Central memory CD8-positive, alpha-beta T cell (primary cell): ENCODE measurements at regions not wholly inside any gene's neighbourhood (a gene's known extent, or its start where the extent isn't known, plus 50 kb on each side); places are given as distances from the start of the nearest gene placed in this dataset.

Experiments used
- ATAC-seq: fragments of 150-1000 bp; cut with Tn5 transposase; replicated peaks from 2 replicates; pipeline ENCODE4 v1.10.0; 2022; ENCODE audit warnings: mild to moderate bottlenecking, moderate FRiP score, moderate number of reproducible peaks; ENCODE audit not compliant: poor library complexity, severe bottlenecking; ENCODE audit errors: extremely low read depth
- DNase-seq, 2 donors: peaks; one replicate each; pipeline ENCODE4 v3.0.0; 2021; ENCODE audit warnings: low spot score in 2 of 2
- H3K27ac Mint-ChIP-seq: one replicate; pipeline ENCODE4 v1.8.0; 2022; ENCODE audit warnings: low read depth, mild to moderate bottlenecking, moderate library complexity, mixed read lengths
- H3K27me3 Mint-ChIP-seq: one replicate; pipeline ENCODE4 v1.8.0; 2022; ENCODE audit warnings: mixed read lengths
- H3K36me3 Mint-ChIP-seq: one replicate; pipeline ENCODE4 v1.8.0; 2022; ENCODE audit warnings: mild to moderate bottlenecking, moderate library complexity, mixed read lengths; ENCODE audit not compliant: insufficient read depth
- H3K4me1 Mint-ChIP-seq: one replicate; pipeline ENCODE4 v1.8.0; 2022; ENCODE audit warnings: mixed read lengths
- H3K4me3 Mint-ChIP-seq: one replicate; pipeline ENCODE4 v1.8.0; 2022; ENCODE audit warnings: mild to moderate bottlenecking, moderate library complexity, mixed read lengths
- H3K9me3 Mint-ChIP-seq: one replicate; pipeline ENCODE4 v1.8.0; 2022; ENCODE audit warnings: mixed read lengths

GRCh38 chr20:59376109-59376841 lies 75.9 kb downstream of the EDN3 start:
- Mint-ChIP-seq H3K9me3 (no peaks in the 10 kb centered on the region), H3K27me3 (peaks cover 67% of the 10 kb centered on the region), H3K4me3 (no peak overlapping the region), H3K27ac (no peak overlapping the region), H3K36me3 (peaks cover 2% of the 10 kb centered on the region), H3K4me1 (no peaks in the 10 kb centered on the region)
- no peak for DNase-seq
- no peak for ATAC-seq

- Mint-ChIP-seq H3K27ac (no peak overlapping the region), H3K36me3 (peaks cover 2% of the 10 kb centered on the region), H3K27me3 (peaks cover 61% of the 10 kb centered on the region), H3K4me3 (no peak overlapping the region), H3K4me1 (no peaks in the 10 kb centered on the region), H3K9me3 (no peaks in the 10 kb centered on the region)
- ATAC-seq = no peak
- no peak for DNase-seq
Observed at GRCh38 chr20:59376998-59377397, 76.6 kb downstream of the EDN3 start.

GRCh38 chr20:59377842-59378241 lies 77.4 kb downstream of the EDN3 start:
- Mint-ChIP-seq H3K4me1 (no peaks in the 10 kb centered on the region), H3K27ac (no peak overlapping the region), H3K27me3 (peaks cover 53% of the 10 kb centered on the region), H3K9me3 (no peaks in the 10 kb centered on the region), H3K4me3 (no peak overlapping the region), H3K36me3 (peaks cover 2% of the 10 kb centered on the region)
- DNase-seq = no peak
- no peak for ATAC-seq

GRCh38 chr20:59378396-59378795 lies 78.0 kb downstream of the EDN3 start:
- Mint-ChIP-seq H3K9me3 (no peaks in the 10 kb centered on the region), H3K36me3 (peaks cover 2% of the 10 kb centered on the region), H3K27me3 (peaks cover 47% of the 10 kb centered on the region), H3K27ac (no peak overlapping the region), H3K4me3 (no peak overlapping the region), H3K4me1 (no peaks in the 10 kb centered on the region)
- no peak for DNase-seq
- ATAC-seq = no peak

GRCh38 chr20:59378966-59379365 lies 78.6 kb downstream of the EDN3 start:
- H3K4me1 Mint-ChIP-seq = no peaks in the 10 kb centered on the region
- H3K27me3 Mint-ChIP-seq = peaks cover 42% of the 10 kb centered on the region
- no peaks in the 10 kb centered on the region for H3K9me3 Mint-ChIP-seq
- no peak overlapping the region for H3K4me3 Mint-ChIP-seq
- H3K27ac Mint-ChIP-seq = no peak overlapping the region
- no peak for DNase-seq
- peaks cover 5% of the 10 kb centered on the region for H3K36me3 Mint-ChIP-seq
- ATAC-seq = no peak

GRCh38 chr20:59381689-59382088 lies 81.3 kb downstream of the EDN3 start:
- Mint-ChIP-seq H3K36me3 (peaks cover 9% of the 10 kb centered on the region), H3K4me3 (no peak overlapping the region), H3K4me1 (peaks cover 8% of the 10 kb centered on the region)

GRCh38 chr20:59382157-59382725 lies 81.8 kb downstream of the EDN3 start:
- no peak overlapping the region for H3K4me3 Mint-ChIP-seq
- H3K9me3 Mint-ChIP-seq = no peaks in the 10 kb centered on the region
- DNase-seq (no peak), ATAC-seq (no peak)
- H3K4me1 Mint-ChIP-seq = peaks cover 8% of the 10 kb centered on the region
- peaks cover 7% of the 10 kb centered on the region for H3K36me3 Mint-ChIP-seq
- peaks cover 29% of the 10 kb centered on the region for H3K27me3 Mint-ChIP-seq
- H3K27ac Mint-ChIP-seq = no peak overlapping the region

More at GRCh38 chr20:59381689-59382088, 81.3 kb downstream of the EDN3 start:
- ATAC-seq (no peak), DNase-seq (no peak)
- Mint-ChIP-seq H3K27me3 (peaks cover 34% of the 10 kb centered on the region), H3K27ac (no peak overlapping the region), H3K9me3 (no peaks in the 10 kb centered on the region)

- peaks cover 8% of the 10 kb centered on the region for H3K4me1 Mint-ChIP-seq
- peaks cover 7% of the 10 kb centered on the region for H3K36me3 Mint-ChIP-seq
- ATAC-seq (no peak), DNase-seq (no peak)
- no peak overlapping the region for H3K27ac Mint-ChIP-seq
- no peaks in the 10 kb centered on the region for H3K9me3 Mint-ChIP-seq
- no peak overlapping the region for H3K4me3 Mint-ChIP-seq
- H3K27me3 Mint-ChIP-seq = peaks cover 22% of the 10 kb centered on the region
Observed at GRCh38 chr20:59382907-59383306, 82.5 kb downstream of the EDN3 start.

- Mint-ChIP-seq H3K27ac (peak overlapping the region; percentile 57), H3K36me3 (peaks cover 7% of the 10 kb centered on the region), H3K4me3 (no peak overlapping the region), H3K27me3 (peaks cover 19% of the 10 kb centered on the region), H3K9me3 (no peaks in the 10 kb centered on the region), H3K4me1 (peaks cover 8% of the 10 kb centered on the region)
- ATAC-seq = peak; percentile 56
- no peak for DNase-seq
Observed at GRCh38 chr20:59385038-59385437, 84.6 kb downstream of the EDN3 start.

GRCh38 chr20:59385480-59385879 lies 85.1 kb downstream of the EDN3 start:
- Mint-ChIP-seq H3K9me3 (no peaks in the 10 kb centered on the region), H3K27ac (peak overlapping the region; percentile 57), H3K36me3 (peaks cover 7% of the 10 kb centered on the region), H3K4me1 (peaks cover 8% of the 10 kb centered on the region), H3K4me3 (no peak overlapping the region), H3K27me3 (peaks cover 18% of the 10 kb centered on the region)
- peak in 1 of 2 donors; percentile 11 for DNase-seq
- ATAC-seq = peak; percentile 62

GRCh38 chr20:59386809-59387208 lies 86.4 kb downstream of the EDN3 start:
- Mint-ChIP-seq H3K27me3 (peaks cover 16% of the 10 kb centered on the region), H3K9me3 (no peaks in the 10 kb centered on the region), H3K27ac (no peak overlapping the region), H3K4me1 (peaks cover 8% of the 10 kb centered on the region), H3K36me3 (peaks cover 7% of the 10 kb centered on the region), H3K4me3 (no peak overlapping the region)
- no peak for DNase-seq
- no peak for ATAC-seq

- no peak overlapping the region for H3K4me3 Mint-ChIP-seq
- no peak for ATAC-seq
- no peak for DNase-seq
- H3K9me3 Mint-ChIP-seq = no peaks in the 10 kb centered on the region
- H3K36me3 Mint-ChIP-seq = peaks cover 7% of the 10 kb centered on the region
- peaks cover 16% of the 10 kb centered on the region for H3K27me3 Mint-ChIP-seq
- H3K27ac Mint-ChIP-seq = no peak overlapping the region
- peaks cover 8% of the 10 kb centered on the region for H3K4me1 Mint-ChIP-seq
Observed at GRCh38 chr20:59387891-59388290, 87.5 kb downstream of the EDN3 start.

GRCh38 chr20:59388402-59388801 lies 88.0 kb downstream of the EDN3 start:
- ATAC-seq (no peak), DNase-seq (no peak)
- Mint-ChIP-seq H3K9me3 (no peaks in the 10 kb centered on the region), H3K4me3 (no peak overlapping the region), H3K36me3 (peaks cover 7% of the 10 kb centered on the region), H3K27ac (no peak overlapping the region), H3K27me3 (peaks cover 16% of the 10 kb centered on the region), H3K4me1 (peaks cover 8% of the 10 kb centered on the region)
